HEK293T (cell line): ENCODE measurements at regions not wholly inside any gene's neighbourhood (a gene's known extent, or its start where the extent isn't known, plus 50 kb on each side); places are given as distances from the start of the nearest gene placed in this dataset.

Source experiments
- CTCF ChIA-PET: fragments of 350-600 bp; formaldehyde crosslinking; extraction: SDS; loops from one replicate; lab custom pipeline; 2021; ENCODE audit warnings: antibody characterized with exemption, inconsistent platforms; lab: Yijun Ruan, JAX
- POLR2A ChIA-PET: fragments of 350-600 bp; formaldehyde crosslinking; extraction: SDS; loops from one replicate; lab custom pipeline; 2020; ENCODE audit warnings: antibody characterized with exemption, inconsistent platforms; lab: Yijun Ruan, JAX
- DNase-seq: peaks from one replicate; pipeline ENCODE4 v3.0.0; 2012; ENCODE audit warnings: mixed read lengths; ENCODE audit errors: extremely low spot score
- ARNT ChIP-seq: fragments of 450-650 bp; IDR thresholded peaks from 2 replicates; pipeline ENCODE4 v1.6.1; 2017; ENCODE audit warnings: mild to moderate bottlenecking
- BHLHE40 ChIP-seq: fragments of 450-650 bp; IDR thresholded peaks from 2 replicates; pipeline ENCODE4 v1.6.1; 2016; ENCODE audit warnings: mild to moderate bottlenecking, moderate library complexity, borderline replicate concordance
- CTBP1 ChIP-seq: fragments of 450-650 bp; IDR thresholded peaks from 2 replicates; pipeline ENCODE4 v1.6.1; 2016; ENCODE audit warnings: borderline replicate concordance
- ELF4 ChIP-seq: fragments of 450-650 bp; IDR thresholded peaks from 2 replicates; pipeline ENCODE4 v1.6.1; 2017; ENCODE audit warnings: antibody characterized with exemption
- FOXA1 ChIP-seq: fragments of 450-650 bp; IDR thresholded peaks from 2 replicates; pipeline ENCODE4 v1.6.1; 2016; ENCODE audit warnings: mild to moderate bottlenecking
- FOXK2 ChIP-seq: fragments of 450-650 bp; IDR thresholded peaks from 2 replicates; pipeline ENCODE4 v1.6.1; 2016; ENCODE audit warnings: mild to moderate bottlenecking
- FOXM1 ChIP-seq: fragments of 450-650 bp; IDR thresholded peaks from 2 replicates; pipeline ENCODE4 v1.6.1; 2017; ENCODE audit warnings: mild to moderate bottlenecking, borderline replicate concordance
- HDGF ChIP-seq: fragments of 450-650 bp; IDR thresholded peaks from 2 replicates; pipeline ENCODE4 v1.6.1; 2017; ENCODE audit warnings: antibody characterized with exemption, borderline replicate concordance
- L3MBTL2 ChIP-seq: fragments of 450-650 bp; conservative IDR thresholded peaks from 2 replicates; pipeline ENCODE4 v1.6.1; 2016; ENCODE audit warnings: mild to moderate bottlenecking
- LEF1 ChIP-seq: fragments of 450-650 bp; IDR thresholded peaks from 2 replicates; pipeline ENCODE4 v1.6.1; 2017; ENCODE audit warnings: mild to moderate bottlenecking, borderline replicate concordance
- NFRKB ChIP-seq: fragments of 450-650 bp; IDR thresholded peaks from 2 replicates; pipeline ENCODE4 v1.6.1; 2016; ENCODE audit warnings: mild to moderate bottlenecking, moderate library complexity
- PKNOX1 ChIP-seq: fragments of 450-650 bp; IDR thresholded peaks from 2 replicates; pipeline ENCODE4 v1.6.1; 2016
- SP1 ChIP-seq: fragments of 450-650 bp; IDR thresholded peaks from 2 replicates; pipeline ENCODE4 v1.6.1; 2017
- SUZ12 ChIP-seq: fragments of 450-650 bp; IDR thresholded peaks from 2 replicates; pipeline ENCODE4 v1.6.1; 2016; ENCODE audit warnings: mild to moderate bottlenecking
- TARDBP ChIP-seq: fragments of 450-650 bp; IDR thresholded peaks from 2 replicates; pipeline ENCODE4 v1.6.1; 2016
- ZNF384 ChIP-seq: fragments of 450-650 bp; IDR thresholded peaks from 2 replicates; pipeline ENCODE4 v1.6.1; 2016

GRCh38 chr3:81300324-81300927, 461.0 kb downstream of the GBE1 start:
- no peak for TF ChIP-seq CTBP1
- no peak for TF ChIP-seq NFRKB
- TF ChIP-seq PKNOX1, result no peak
- no peak for TF ChIP-seq LEF1
- no peak for TF ChIP-seq ZNF384
- TF ChIP-seq FOXM1, result no peak
- TF ChIP-seq ELF4, result no peak
- no peak for TF ChIP-seq SUZ12
- no peak for TF ChIP-seq FOXK2
- TF ChIP-seq BHLHE40, result no peak
- TF ChIP-seq TARDBP, result no peak
- no peak for TF ChIP-seq L3MBTL2
- no peak for TF ChIP-seq ARNT
- TF ChIP-seq FOXA1, result no peak
- POLR2A ChIA-PET, result no interaction called here
- CTCF ChIA-PET, result no interaction called here
- DNase-seq, result no peak

- CTCF ChIA-PET, result interaction anchor here (0.6 kb wide), 1 partner anchor 130 kb away, joined by 3 read pairs; no protein-coding TSS in a partner anchor
- POLR2A ChIA-PET, result no interaction called here
- DNase-seq, result no peak
- TF ChIP-seq ZNF384, result no peak
- no peak for TF ChIP-seq NFRKB
- TF ChIP-seq LEF1, result no peak
- TF ChIP-seq BHLHE40, result no peak
- no peak for TF ChIP-seq TARDBP
These were observed 462.0 kb downstream of the GBE1 start for GRCh38 chr3:81299481-81299880.

GRCh38 chr3:81295906-81296577, 465.4 kb downstream of the GBE1 start:
- no peak for DNase-seq
- TF ChIP-seq SP1, result no peak
- no peak for TF ChIP-seq ARNT
- TF ChIP-seq ZNF384, result no peak
- no peak for TF ChIP-seq SUZ12
- no peak for TF ChIP-seq LEF1
- no peak for TF ChIP-seq FOXA1
- no peak for TF ChIP-seq PKNOX1
- TF ChIP-seq HDGF, result no peak
- TF ChIP-seq L3MBTL2, result no peak
- TF ChIP-seq TARDBP, result no peak
- no peak for TF ChIP-seq CTBP1
- TF ChIP-seq NFRKB, result no peak
- TF ChIP-seq FOXM1, result no peak
- TF ChIP-seq FOXK2, result no peak
- ChIA-PET POLR2A (no interaction called here), CTCF (interaction anchor here (0.7 kb wide), 1 partner anchor 10 kb away, joined by 4 read pairs; no protein-coding TSS in a partner anchor)

GRCh38 chr3:81293156-81293555, 468.3 kb downstream of the GBE1 start:
- ChIA-PET POLR2A (no interaction called here), CTCF (no interaction called here)
- no peak for TF ChIP-seq ELF4
- no peak for DNase-seq

- DNase-seq, result no peak
- no peak for TF ChIP-seq L3MBTL2
- TF ChIP-seq FOXK2, result no peak
- TF ChIP-seq LEF1, result no peak
- no peak for TF ChIP-seq ELF4
- ChIA-PET CTCF (no interaction called here), POLR2A (no interaction called here)
These were observed 469.9 kb downstream of the GBE1 start for GRCh38 chr3:81291586-81291985.

- CTCF ChIA-PET, result no interaction called here
These were observed 471.8 kb downstream of the GBE1 start for GRCh38 chr3:81289676-81290075.

More at GRCh38 chr3:81289676-81290075, 471.8 kb downstream of the GBE1 start:
- DNase-seq, result no peak
- TF ChIP-seq SUZ12, result no peak
- no peak for TF ChIP-seq ARNT
- TF ChIP-seq ELF4, result no peak
- no peak for TF ChIP-seq BHLHE40
- no peak for TF ChIP-seq L3MBTL2
- no peak for TF ChIP-seq FOXA1
- no peak for TF ChIP-seq PKNOX1
- TF ChIP-seq TARDBP, result no peak
- TF ChIP-seq FOXK2, result no peak
- no peak for TF ChIP-seq CTBP1
- POLR2A ChIA-PET, result no interaction called here
